Gastrocnemius medialis (tissue), 4 donors: ENCODE measurements at regions not wholly inside any gene's neighbourhood (a gene's known extent, or its start where the extent isn't known, plus 50 kb on each side); places are given as distances from the start of the nearest gene placed in this dataset.

Experiments used
- ATAC-seq, 2 donors: fragments of 150-250 bp; one replicate each; pipeline ENCODE4 v1.9.1; 2016
- DNase-seq, 2 donors: peaks; one replicate each; pipeline ENCODE4 v3.0.0-alpha.2; 2019
- H3K27ac ChIP-seq, 4 donors: fragments of 200-600 bp; sonication (generic); 1 replicate in 1 of 4; 2 replicates in 3 of 4; pipeline ENCODE4 v1.5.1; 2016 to 2018; ENCODE audit warnings: mild to moderate bottlenecking in 2 of 4, moderate library complexity in 1 of 4
- H3K27me3 ChIP-seq, 3 donors: fragments of 200-600 bp; sonication (generic) in 2 of 3; 1 replicate in 1 of 3; 2 replicates in 2 of 3; pipeline versions ENCODE4 v1.5.1 to v1.6.0; 2016 to 2019; ENCODE audit warnings: mild to moderate bottlenecking in 1 of 3, moderate library complexity in 1 of 3
- H3K36me3 ChIP-seq, 2 donors: fragments of 200-600 bp; sonication (generic) in 1 of 2; one replicate each; pipeline ENCODE4 v1.5.1; 2017 to 2018
- H3K4me1 ChIP-seq, 2 donors: fragments of 200-600 bp; sonication (generic) in 1 of 2; one replicate each; pipeline ENCODE4 v1.5.1; 2016 to 2017; ENCODE audit warnings: mild to moderate bottlenecking in 2 of 2
- H3K4me3 ChIP-seq, 4 donors: fragments of 200-600 bp; sonication (generic) in 3 of 4; 1 replicate in 1 of 4; 2 replicates in 3 of 4; pipeline ENCODE4 v1.5.1; 2016 to 2019; ENCODE audit warnings: mild to moderate bottlenecking in 2 of 4
- H3K9me3 ChIP-seq, 3 donors: fragments of 200-600 bp; sonication (generic) in 2 of 3; 1 replicate in 1 of 3; 2 replicates in 2 of 3; pipeline ENCODE4 v1.5.1; 2016 to 2019
- CTCF ChIP-seq, 5 experiments: fragments of 450-650 bp in 3 of 5; fragments of 200-600 bp in 2 of 5; sonication (generic) in 2 of 5; IDR thresholded peaks in 4 of 5; conservative IDR thresholded peaks in 1 of 5; 1 replicate in 4 of 5; 2 replicates in 1 of 5; pipeline ENCODE4 v1.5.1; 2016 to 2019; ENCODE audit warnings: antibody characterized with exemption in 5 of 5, mild to moderate bottlenecking in 3 of 5, moderate library complexity in 3 of 5
- POLR2A ChIP-seq, 2 donors: fragments of 450-650 bp; IDR thresholded peaks; one replicate each; pipeline ENCODE4 v1.6.1; 2017; ENCODE audit warnings: antibody characterized with exemption in 2 of 2, mild to moderate bottlenecking in 2 of 2, moderate library complexity in 2 of 2
- in situ Hi-C, 4 donors: fragments of 200-750 bp; cut with MboI; loops; one replicate each; pipeline versions ENCODE4 v1.15.0 to v1.8.0; 2017; ENCODE audit warnings: low sequenced_read_pairs in 4 of 4
- intact Hi-C: fragments of 100-400 bp; cut with DNase I; formaldehyde crosslinking; loops from one replicate; pipeline ENCODE4 v1.15.1; 2023; ENCODE audit warnings: low total_unique reads

DNA sequence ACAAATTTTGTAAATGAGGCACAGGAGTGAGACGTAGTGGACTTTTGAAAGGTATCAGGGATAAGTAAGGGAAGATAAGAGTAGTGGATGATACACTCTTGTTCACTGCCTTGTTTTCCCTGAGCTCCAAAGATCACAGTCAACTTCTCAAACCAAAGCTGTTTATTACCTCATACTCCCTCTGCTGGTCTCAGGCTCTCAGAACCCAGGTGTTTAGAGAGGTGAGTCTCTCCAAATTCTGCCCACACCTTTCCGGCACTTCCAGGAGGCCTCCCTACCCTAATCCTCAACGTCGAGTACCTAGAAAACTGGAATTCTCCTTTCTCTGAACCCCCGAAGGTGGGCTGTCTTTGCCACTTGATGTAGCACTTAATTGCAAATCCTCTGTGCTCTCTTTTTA lies 621.1 kb downstream of the BCL11A start:
- no peaks in the 10 kb centered on the region for H3K9me3 ChIP-seq
- in situ Hi-C loops (no loop called here), intact Hi-C loops (no loop called here)
- H3K4me3 ChIP-seq, result no peak overlapping the region
- H3K27ac ChIP-seq, result no peak overlapping the region
- no peaks in the 10 kb centered on the region for H3K27me3 ChIP-seq
- no peaks in the 10 kb centered on the region for H3K36me3 ChIP-seq
- DNase-seq, result no peak
- TF ChIP-seq CTCF (IDR thresholded peaks at IDR 0.05 in 4 of 5, conservative IDR thresholded peaks at IDR 0.05 in 1 of 5), result no peak
- TF ChIP-seq POLR2A (IDR thresholded peaks at IDR 0.05), result no peak
- ATAC-seq, result no peak
- H3K4me1 ChIP-seq, result no peaks in the 10 kb centered on the region

DNA sequence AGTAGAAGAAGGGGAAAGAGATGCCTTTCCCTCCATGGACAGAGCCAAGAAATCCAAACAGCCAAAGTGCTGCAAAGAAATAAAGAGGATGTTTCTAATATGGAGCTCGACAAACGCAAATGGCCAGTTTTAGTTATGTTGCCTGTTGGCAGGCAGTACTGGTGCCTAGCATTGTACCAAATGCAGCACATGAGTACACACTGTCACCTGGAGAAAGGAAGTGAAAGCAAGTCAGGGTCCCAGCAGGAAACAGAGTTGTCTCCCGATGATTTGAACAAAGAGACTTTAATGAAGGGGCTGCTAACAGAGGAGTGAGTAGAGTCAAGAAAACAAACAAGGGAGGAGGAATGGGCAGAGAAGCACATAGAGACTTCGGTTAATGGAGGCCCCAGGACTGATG lies 623.0 kb downstream of the BCL11A start:
- Histone ChIP-seq H3K36me3 (no peaks in the 10 kb centered on the region), H3K4me3 (no peak overlapping the region), H3K4me1 (no peaks in the 10 kb centered on the region), H3K27ac (no peak overlapping the region), H3K27me3 (no peaks in the 10 kb centered on the region), H3K9me3 (no peaks in the 10 kb centered on the region)
- intact Hi-C loops (no loop called here), in situ Hi-C loops (no loop called here)
- DNase-seq (no peak), ATAC-seq (no peak)
- no peak for TF ChIP-seq CTCF (IDR thresholded peaks at IDR 0.05 in 4 of 5, conservative IDR thresholded peaks at IDR 0.05 in 1 of 5)
- no peak for TF ChIP-seq POLR2A (IDR thresholded peaks at IDR 0.05)

DNA sequence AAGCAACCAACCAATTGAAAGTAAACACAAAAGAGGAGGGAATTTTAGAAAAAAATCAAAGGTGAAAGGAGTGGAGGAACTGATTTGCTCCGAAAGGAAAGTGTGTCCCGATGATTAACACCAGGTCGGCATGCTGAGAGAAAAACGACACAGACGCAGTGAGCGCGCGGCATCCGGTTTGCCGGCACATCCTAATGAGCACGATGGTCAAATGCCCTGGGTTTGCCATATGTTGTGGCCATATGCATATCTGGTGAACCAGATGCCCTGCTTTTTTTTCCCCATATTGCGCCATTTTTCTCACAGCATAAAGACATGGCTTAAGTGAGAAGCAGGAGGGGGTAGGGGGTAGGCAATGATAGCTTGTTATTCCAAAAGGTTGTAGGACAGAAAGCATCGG lies 626.7 kb downstream of the BCL11A start:
- in situ Hi-C loops, result no loop called here
- no peak for ATAC-seq

GRCh38 chr2:59925321-59925720 lies 628.1 kb downstream of the BCL11A start:
- Histone ChIP-seq H3K36me3 (no peaks in the 10 kb centered on the region), H3K27ac (no peak overlapping the region), H3K9me3 (no peaks in the 10 kb centered on the region), H3K27me3 (peaks cover 0 to 4% (median 0%) of the 10 kb centered on the region in 3 donors), H3K4me1 (no peaks in the 10 kb centered on the region), H3K4me3 (no peak overlapping the region)
- intact Hi-C loops, result no loop called here
- in situ Hi-C loops, result no loop called here
- DNase-seq, result no peak
- ATAC-seq, result no peak
- TF ChIP-seq POLR2A (IDR thresholded peaks at IDR 0.05) (no peak), CTCF (IDR thresholded peaks at IDR 0.05 in 4 of 5, conservative IDR thresholded peaks at IDR 0.05 in 1 of 5) (no peak)

More for the DNA sequence above, 626.7 kb downstream of the BCL11A start:
- H3K27me3 ChIP-seq, result peaks cover 0 to 4% (median 0%) of the 10 kb centered on the region in 3 donors
- H3K4me3 ChIP-seq, result no peak overlapping the region
- H3K4me1 ChIP-seq, result no peaks in the 10 kb centered on the region
- H3K9me3 ChIP-seq, result no peaks in the 10 kb centered on the region
- no peaks in the 10 kb centered on the region for H3K36me3 ChIP-seq
- intact Hi-C loops, result no loop called here
- no peak for DNase-seq
- H3K27ac ChIP-seq, result no peak overlapping the region
- no peak for TF ChIP-seq POLR2A (IDR thresholded peaks at IDR 0.05)
- no peak for TF ChIP-seq CTCF (IDR thresholded peaks at IDR 0.05 in 4 of 5, conservative IDR thresholded peaks at IDR 0.05 in 1 of 5)

DNA sequence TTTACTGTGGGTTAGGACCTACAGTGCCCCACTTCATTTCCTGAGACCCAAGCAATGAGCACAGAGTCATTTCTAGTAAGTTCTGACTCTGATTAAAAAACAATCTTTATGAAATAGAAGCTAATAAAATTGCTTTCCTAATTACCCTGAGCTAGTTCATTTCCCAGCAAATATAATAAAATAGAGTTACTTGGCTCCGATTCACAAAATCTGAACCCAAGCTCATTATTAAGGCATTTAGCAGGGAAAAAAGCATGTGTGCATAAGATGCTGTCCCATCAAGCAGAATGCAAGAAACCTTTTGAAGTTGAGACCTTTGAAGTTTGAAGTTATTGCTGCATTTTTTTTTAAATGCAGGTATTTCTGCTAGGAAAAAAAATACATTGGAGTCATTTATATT lies 629.1 kb downstream of the BCL11A start:
- Histone ChIP-seq H3K27me3 (peaks cover 0 to 4% (median 0%) of the 10 kb centered on the region in 3 donors), H3K9me3 (no peaks in the 10 kb centered on the region), H3K36me3 (no peaks in the 10 kb centered on the region), H3K4me1 (no peaks in the 10 kb centered on the region), H3K27ac (no peak overlapping the region), H3K4me3 (no peak overlapping the region)
- ATAC-seq (no peak), DNase-seq (no peak)
- in situ Hi-C loops, result no loop called here
- TF ChIP-seq POLR2A (IDR thresholded peaks at IDR 0.05) (no peak), CTCF (IDR thresholded peaks at IDR 0.05 in 4 of 5, conservative IDR thresholded peaks at IDR 0.05 in 1 of 5) (no peak)
- intact Hi-C loops, result no loop called here
